MG63 (cell line): ENCODE measurements at regions not wholly inside any gene's neighbourhood (a gene's known extent, or its start where the extent isn't known, plus 50 kb on each side); places are given as distances from the start of the nearest gene placed in this dataset.

Experiments
- DNase-seq: peaks from one replicate; pipeline ENCODE4 v3.0.0-alpha.2; 2020
- H3K27me3 ChIP-seq: fragments of 250-450 bp; sonication (Bioruptor Pico); 2 replicates; pipeline ENCODE4 v1.5.1; 2020; ENCODE audit warnings: mild to moderate bottlenecking, moderate library complexity
- H3K36me3 ChIP-seq: fragments of 250-450 bp; sonication (Bioruptor Pico); 2 replicates; pipeline ENCODE4 v1.5.1; 2020; ENCODE audit warnings: mild to moderate bottlenecking, moderate library complexity
- H3K4me3 ChIP-seq: fragments of 250-450 bp; sonication (Bioruptor Pico); 2 replicates; pipeline ENCODE4 v1.5.1; 2020; ENCODE audit warnings: mild to moderate bottlenecking, moderate library complexity
- H3K9me3 ChIP-seq: fragments of 250-450 bp; sonication (Bioruptor Pico); 2 replicates; pipeline ENCODE4 v1.5.1; 2020; ENCODE audit warnings: mild to moderate bottlenecking, moderate library complexity

DNA sequence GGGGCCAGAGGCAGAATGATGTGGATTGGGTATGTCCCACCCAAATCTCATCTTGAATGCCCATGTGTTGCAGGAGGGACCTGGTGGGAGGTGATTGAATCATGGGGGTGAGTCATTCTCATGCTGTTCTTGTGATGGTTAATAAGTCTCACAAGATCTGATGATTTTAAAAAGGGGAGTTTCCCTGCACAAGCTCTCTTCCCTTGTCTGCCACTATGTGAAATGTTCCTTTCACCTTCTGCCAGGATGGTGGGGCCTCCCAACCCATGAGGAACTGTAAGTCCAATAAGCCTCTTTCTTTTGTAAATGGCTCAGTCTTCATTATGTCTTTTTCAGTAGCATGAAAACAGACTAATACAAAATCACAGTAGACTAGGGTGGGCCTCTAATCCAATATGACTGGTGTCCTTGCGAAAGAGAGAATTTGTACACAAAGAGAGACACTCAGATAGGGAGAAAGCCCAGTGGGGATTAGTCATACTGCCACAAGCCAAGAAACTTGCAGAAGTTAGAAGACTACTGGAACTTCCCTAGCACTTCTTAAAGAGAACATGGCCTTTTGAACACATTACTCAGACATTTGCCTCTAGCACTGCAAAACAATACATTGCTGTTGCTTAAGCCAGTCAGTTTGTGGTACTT, 68.4 kb downstream of the ANXA1 start:
- DNase-seq, result peak; percentile 50
- Histone ChIP-seq H3K4me3 (no peak overlapping the region), H3K36me3 (no peaks in the 10 kb centered on the region), H3K9me3 (no peaks in the 10 kb centered on the region), H3K27me3 (no peaks in the 10 kb centered on the region)

GRCh38 chr9:73223594-73223993, 71.9 kb downstream of the ANXA1 start:
- Histone ChIP-seq H3K36me3 (no peaks in the 10 kb centered on the region), H3K27me3 (no peaks in the 10 kb centered on the region), H3K4me3 (no peak overlapping the region), H3K9me3 (no peaks in the 10 kb centered on the region)
- DNase-seq, result no peak

DNA sequence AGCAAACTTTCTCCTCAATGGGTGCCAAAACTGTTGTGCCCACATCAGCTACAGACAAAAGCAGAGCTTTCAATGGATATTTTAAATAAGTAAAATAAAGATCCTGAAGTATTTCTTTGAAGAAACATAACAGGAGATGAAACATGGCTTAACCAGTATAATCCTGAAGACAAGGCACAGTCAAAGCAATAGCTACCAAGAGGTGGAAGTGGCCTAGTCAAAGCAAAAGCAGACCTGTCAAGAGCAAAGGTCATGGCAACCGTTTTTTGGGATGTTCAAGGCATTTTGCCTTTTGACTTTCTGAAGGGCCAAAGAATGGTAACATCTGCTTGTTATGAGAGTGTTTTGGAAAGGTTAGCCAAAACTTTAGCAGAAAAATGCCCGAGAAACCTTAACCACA, 77.9 kb downstream of the ANXA1 start:
- Histone ChIP-seq H3K27me3 (no peaks in the 10 kb centered on the region), H3K4me3 (no peak overlapping the region), H3K36me3 (no peaks in the 10 kb centered on the region), H3K9me3 (no peaks in the 10 kb centered on the region)
- DNase-seq, result no peak

DNA sequence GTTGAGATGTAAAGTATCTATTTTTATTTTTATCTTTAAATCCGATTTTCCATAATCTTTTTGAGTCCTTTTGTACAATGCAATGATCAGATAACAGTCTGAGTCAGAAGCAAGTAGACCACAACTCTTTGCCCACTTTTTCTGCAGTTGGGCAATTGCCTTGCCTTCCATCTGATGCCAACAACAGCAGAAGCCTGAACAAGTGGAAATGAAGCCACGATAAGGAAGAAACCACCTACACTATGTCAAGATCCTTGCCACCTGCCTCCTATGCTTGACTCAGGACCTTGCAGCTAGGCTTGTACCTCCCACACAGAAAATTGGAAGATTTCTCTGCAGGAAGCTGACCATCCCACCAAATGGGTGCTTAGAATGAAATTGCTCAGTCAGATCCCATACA, 78.6 kb downstream of the ANXA1 start:
- no peak for DNase-seq
- H3K27me3 ChIP-seq, result no peaks in the 10 kb centered on the region
- H3K9me3 ChIP-seq, result no peaks in the 10 kb centered on the region

DNA sequence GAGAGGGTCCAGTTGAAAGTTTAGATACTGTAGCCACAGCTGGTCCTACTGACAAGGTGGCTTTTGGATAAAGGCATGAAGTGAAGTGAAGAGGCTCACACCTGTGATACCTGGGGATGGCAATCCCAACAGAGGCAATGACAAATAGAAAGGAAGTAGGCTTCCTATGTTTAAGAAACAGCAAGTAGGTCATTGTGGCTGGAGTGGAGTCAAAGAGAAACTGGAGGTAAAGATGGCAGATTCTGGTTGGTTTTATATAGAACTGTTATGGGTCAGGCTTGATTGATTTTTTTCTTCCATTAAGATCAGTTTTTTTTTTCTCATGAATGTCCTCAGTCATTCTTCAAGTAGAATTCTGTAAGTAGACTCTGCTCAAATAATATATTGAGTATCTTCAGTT, 79.5 kb downstream of the ANXA1 start:
- Histone ChIP-seq H3K4me3 (no peak overlapping the region), H3K9me3 (no peaks in the 10 kb centered on the region), H3K36me3 (no peaks in the 10 kb centered on the region), H3K27me3 (no peaks in the 10 kb centered on the region)
- no peak for DNase-seq

More for the DNA sequence above, 78.6 kb downstream of the ANXA1 start:
- no peaks in the 10 kb centered on the region for H3K36me3 ChIP-seq
- H3K4me3 ChIP-seq, result no peak overlapping the region

GRCh38 chr9:73233359-73234007, 81.8 kb downstream of the ANXA1 start:
- H3K9me3 ChIP-seq, result no peaks in the 10 kb centered on the region
- no peaks in the 10 kb centered on the region for H3K27me3 ChIP-seq
- no peak overlapping the region for H3K4me3 ChIP-seq
- no peak for DNase-seq
- H3K36me3 ChIP-seq, result no peaks in the 10 kb centered on the region

- H3K36me3 ChIP-seq, result no peaks in the 10 kb centered on the region
- no peak for DNase-seq
- H3K27me3 ChIP-seq, result no peaks in the 10 kb centered on the region
- H3K9me3 ChIP-seq, result no peaks in the 10 kb centered on the region
- H3K4me3 ChIP-seq, result no peak overlapping the region
These were observed 82.3 kb downstream of the ANXA1 start for GRCh38 chr9:73234008-73234360.

DNA sequence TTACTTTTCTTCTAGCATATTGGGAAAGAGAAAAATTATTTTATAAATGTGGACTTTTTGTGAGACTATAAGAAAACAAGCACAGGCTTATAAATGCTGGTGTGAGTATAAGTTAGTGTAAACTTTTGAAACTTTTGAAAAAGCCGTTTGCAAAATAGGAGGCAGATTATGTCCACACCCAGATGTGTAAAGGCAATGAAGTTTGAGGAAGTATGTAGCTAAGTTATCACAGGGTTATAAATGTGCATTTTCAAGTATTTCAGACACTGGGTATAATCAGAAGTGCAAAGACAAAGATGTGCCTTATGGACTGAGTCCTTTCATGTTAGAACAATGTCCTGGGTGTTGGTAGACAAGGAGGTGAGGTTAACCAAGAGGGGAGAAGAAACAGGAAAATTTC, 85.5 kb downstream of the ANXA1 start:
- H3K9me3 ChIP-seq, result no peaks in the 10 kb centered on the region
- DNase-seq, result no peak
- H3K4me3 ChIP-seq, result no peak overlapping the region
- H3K27me3 ChIP-seq, result no peaks in the 10 kb centered on the region
- no peaks in the 10 kb centered on the region for H3K36me3 ChIP-seq

- Histone ChIP-seq H3K27me3 (no peaks in the 10 kb centered on the region), H3K4me3 (no peak overlapping the region), H3K9me3 (no peaks in the 10 kb centered on the region), H3K36me3 (no peaks in the 10 kb centered on the region)
- DNase-seq, result no peak
These were observed 88.1 kb downstream of the ANXA1 start for GRCh38 chr9:73239570-73240265.

DNA sequence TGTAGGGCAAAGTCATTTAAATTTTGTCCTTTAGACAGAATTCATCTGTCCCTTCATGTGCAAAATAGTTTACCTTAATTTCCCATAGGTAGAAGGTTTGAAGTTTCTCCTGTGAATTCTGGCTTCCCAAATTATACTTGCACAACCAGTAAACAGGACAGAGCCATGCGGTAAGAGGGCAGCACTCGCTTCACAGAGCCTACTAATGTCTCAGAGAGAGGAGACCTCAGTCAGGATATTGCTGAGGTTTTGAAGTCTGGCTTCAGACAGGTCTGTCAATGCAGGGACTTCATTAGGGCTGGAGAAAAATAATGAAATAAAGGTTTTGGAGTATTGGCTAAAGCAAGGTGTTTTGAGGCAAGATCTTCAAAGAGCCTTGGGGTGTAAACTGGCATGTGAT, 91.4 kb downstream of the ANXA1 start:
- no peaks in the 10 kb centered on the region for H3K36me3 ChIP-seq
- H3K9me3 ChIP-seq, result no peaks in the 10 kb centered on the region
- DNase-seq, result no peak
- no peaks in the 10 kb centered on the region for H3K27me3 ChIP-seq
- no peak overlapping the region for H3K4me3 ChIP-seq

GRCh38 chr9:73259086-73259696, 107.5 kb downstream of the ANXA1 start:
- H3K27me3 ChIP-seq, result no peaks in the 10 kb centered on the region
- DNase-seq, result no peak
- no peaks in the 10 kb centered on the region for H3K9me3 ChIP-seq
- H3K4me3 ChIP-seq, result no peak overlapping the region
- no peaks in the 10 kb centered on the region for H3K36me3 ChIP-seq

- Histone ChIP-seq H3K27me3 (no peaks in the 10 kb centered on the region), H3K9me3 (no peaks in the 10 kb centered on the region), H3K4me3 (no peak overlapping the region), H3K36me3 (no peaks in the 10 kb centered on the region)
- no peak for DNase-seq
These were observed 108.8 kb downstream of the ANXA1 start for GRCh38 chr9:73260506-73260905.

DNA sequence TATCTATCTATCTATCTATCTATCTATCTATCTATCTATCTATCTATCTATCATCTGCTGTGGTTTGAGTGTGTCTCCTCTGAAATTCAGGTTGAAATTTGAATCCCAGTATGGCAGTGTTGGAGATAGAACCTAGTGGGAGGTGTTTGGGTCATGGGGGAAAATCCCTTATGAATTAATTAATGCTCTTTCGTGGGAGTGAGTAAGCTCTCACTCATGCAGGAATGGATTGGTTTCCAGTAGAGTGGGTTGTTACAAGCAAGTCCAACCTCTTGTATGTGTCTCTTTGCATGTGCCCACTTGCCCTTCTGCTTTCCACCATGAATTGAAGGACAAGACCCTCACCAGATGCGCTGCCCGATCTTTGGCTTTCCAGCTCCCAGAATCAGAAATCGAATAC, 113.0 kb downstream of the ANXA1 start:
- Histone ChIP-seq H3K36me3 (no peaks in the 10 kb centered on the region), H3K27me3 (no peaks in the 10 kb centered on the region), H3K4me3 (no peak overlapping the region), H3K9me3 (no peaks in the 10 kb centered on the region)
- no peak for DNase-seq

GRCh38 chr9:73265876-73266275, 114.2 kb downstream of the ANXA1 start:
- Histone ChIP-seq H3K36me3 (no peaks in the 10 kb centered on the region), H3K9me3 (no peaks in the 10 kb centered on the region), H3K27me3 (no peaks in the 10 kb centered on the region), H3K4me3 (no peak overlapping the region)
- DNase-seq, result no peak

DNA sequence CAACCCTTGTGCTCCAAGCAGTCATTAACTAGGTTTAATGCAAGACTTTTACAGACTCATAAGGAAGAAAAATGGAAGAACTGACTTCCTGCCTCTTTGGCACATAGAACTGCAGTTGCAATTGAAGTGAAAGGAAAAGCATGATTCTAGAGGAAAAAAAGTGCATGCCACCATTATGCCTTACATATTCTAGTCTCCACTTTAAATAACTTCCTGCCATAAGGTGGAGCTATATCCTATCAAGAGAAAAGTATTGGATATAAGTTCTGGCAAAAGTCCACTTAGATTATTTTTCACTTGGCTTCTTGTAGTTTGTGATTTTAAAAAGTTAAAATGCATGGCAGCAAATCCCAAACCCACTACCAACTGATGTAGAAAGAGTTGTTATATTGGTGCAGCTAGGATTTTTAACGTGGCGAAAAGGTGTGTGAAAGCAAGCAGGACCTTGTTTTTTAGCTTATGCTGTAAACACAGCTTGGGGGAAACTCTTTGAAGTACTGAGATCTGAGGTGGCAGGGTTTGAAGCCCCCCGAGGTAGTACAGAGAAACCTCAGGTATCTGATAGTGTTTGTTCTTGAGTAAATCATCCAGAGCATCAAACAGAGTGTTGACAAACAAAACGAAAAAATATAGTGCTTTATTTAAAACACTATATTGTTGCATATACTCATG, 117.9 kb downstream of the ANXA1 start:
- DNase-seq, result no peak
- no peak overlapping the region for H3K4me3 ChIP-seq
- no peaks in the 10 kb centered on the region for H3K36me3 ChIP-seq
- H3K9me3 ChIP-seq, result no peaks in the 10 kb centered on the region
- H3K27me3 ChIP-seq, result no peaks in the 10 kb centered on the region

DNA sequence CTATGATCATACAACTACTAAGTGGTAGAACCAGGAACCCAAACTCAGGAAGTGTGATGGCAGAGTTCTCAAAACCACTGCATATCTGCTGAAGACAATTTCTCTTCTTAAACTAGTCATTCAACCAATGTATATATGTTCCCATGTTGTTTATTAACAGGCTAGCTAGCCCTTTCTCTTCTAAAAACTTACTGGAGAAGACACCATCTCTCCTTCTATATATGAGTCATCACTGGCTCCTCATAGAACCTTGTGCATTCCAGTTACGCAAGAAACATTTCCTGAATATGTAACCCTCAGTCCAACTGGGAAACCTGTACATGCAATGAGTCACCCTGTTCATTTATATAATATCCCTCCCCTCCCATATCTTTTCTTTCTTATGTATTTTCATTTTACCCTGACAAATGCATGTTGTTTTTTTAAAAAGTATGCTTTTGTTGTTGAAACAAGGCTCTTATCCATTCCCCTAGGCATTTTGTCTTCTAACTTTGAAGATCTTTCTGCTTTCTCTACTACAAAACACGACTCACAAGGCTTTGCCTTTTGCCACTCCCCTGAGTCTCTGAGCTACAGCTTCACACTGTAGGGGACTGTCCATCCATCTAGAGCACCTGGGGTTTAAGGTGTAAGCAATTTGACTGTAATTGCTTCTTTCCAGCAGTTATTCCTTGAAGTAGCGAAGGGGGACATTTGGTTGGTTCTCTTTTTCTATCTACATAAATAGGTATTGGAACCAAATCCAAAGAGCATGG, 119.5 kb downstream of the ANXA1 start:
- Histone ChIP-seq H3K4me3 (no peak overlapping the region), H3K9me3 (no peaks in the 10 kb centered on the region), H3K36me3 (no peaks in the 10 kb centered on the region), H3K27me3 (no peaks in the 10 kb centered on the region)
- peak; percentile 1 for DNase-seq

DNA sequence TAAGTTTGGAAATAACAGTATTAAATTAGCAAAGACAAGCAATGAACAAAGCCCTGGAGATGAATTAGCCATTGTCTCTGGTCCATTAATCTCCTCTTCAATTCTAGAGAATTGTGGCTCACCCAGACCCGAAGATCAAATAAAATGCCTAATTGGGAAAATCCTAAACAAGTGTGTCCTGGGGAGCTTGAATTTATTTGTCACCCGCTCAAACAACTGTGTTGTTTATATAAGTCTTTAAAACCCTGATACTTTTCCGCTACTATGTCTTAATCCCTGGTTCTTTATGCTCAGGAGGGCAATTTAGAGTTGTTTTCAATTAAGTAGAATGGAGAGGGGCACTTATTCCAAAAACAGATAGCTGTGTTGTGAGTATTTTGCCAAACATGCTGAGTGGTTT, 128.4 kb downstream of the ANXA1 start:
- H3K9me3 ChIP-seq, result no peaks in the 10 kb centered on the region
- no peaks in the 10 kb centered on the region for H3K27me3 ChIP-seq
- no peaks in the 10 kb centered on the region for H3K36me3 ChIP-seq
- DNase-seq, result no peak
- no peak overlapping the region for H3K4me3 ChIP-seq
